OCI-LY7 (cell line): ENCODE measurements at regions not wholly inside any gene's neighbourhood (a gene's known extent, or its start where the extent isn't known, plus 50 kb on each side); places are given as distances from the start of the nearest gene placed in this dataset.

ENCODE experiments used
- CTCF ChIP-seq: fragments of 200-600 bp; sonication (generic); conservative IDR thresholded peaks from 2 replicates; pipeline ENCODE4 v1.5.1; 2014; ENCODE audit warnings: mild to moderate bottlenecking, antibody characterized with exemption, low read length, moderate library complexity, mixed read lengths
- EZH2phosphoT487 ChIP-seq: fragments of 200-600 bp; sonication (generic); IDR thresholded peaks from 2 replicates; pipeline ENCODE4 v1.6.1; 2018; ENCODE audit warnings: low read depth, borderline replicate concordance, mild to moderate bottlenecking, mixed run types, antibody characterized with exemption, low read length, moderate library complexity, mixed read lengths

- no peak for TF ChIP-seq CTCF
- TF ChIP-seq EZH2phosphoT487 = no peak
Measured at GRCh38 chr4:178941975-178942374, 1499.7 kb upstream of the AGA start.
